ENCODE measurements at regions not wholly inside any gene's neighbourhood (a gene's known extent, or its start where the extent isn't known, plus 50 kb on each side); places are given as distances from the start of the nearest gene placed in this dataset.
A peak's percentile ranks its signal among the peaks of the same experiment; 100 is the strongest.

- Histone ChIP-seq H3K27me3 (no peaks in the 10 kb centered on the region), H3K4me1 (no peaks in the 10 kb centered on the region), H3K9me3 (no peaks in the 10 kb centered on the region), H3K36me3 (no peaks in the 10 kb centered on the region), H3K4me3 (no peak overlapping the region), H3K27ac (no peak overlapping the region)
- DNase-seq (no peak), ATAC-seq (no peak)
- no peak for TF ChIP-seq CTCF (IDR thresholded peaks at IDR 0.05)
- intact Hi-C loops (cut with DNase I): no loop called here
These were observed 199.2 kb downstream of the TM9SF2 start for GRCh38 chr13:99700468-99700867.

GRCh38 chr13:99698816-99699099, 197.5 kb downstream of the TM9SF2 start:
- DNase-seq (no peak), ATAC-seq (no peak)
- TF ChIP-seq CTCF (IDR thresholded peaks at IDR 0.05): no peak
- H3K27ac ChIP-seq: no peak overlapping the region
- intact Hi-C loops (cut with DNase I): no loop called here
- H3K4me1 ChIP-seq: no peaks in the 10 kb centered on the region
- H3K36me3 ChIP-seq: no peaks in the 10 kb centered on the region
- H3K27me3 ChIP-seq: no peaks in the 10 kb centered on the region
- no peaks in the 10 kb centered on the region for H3K9me3 ChIP-seq
- H3K4me3 ChIP-seq: no peak overlapping the region

DNA sequence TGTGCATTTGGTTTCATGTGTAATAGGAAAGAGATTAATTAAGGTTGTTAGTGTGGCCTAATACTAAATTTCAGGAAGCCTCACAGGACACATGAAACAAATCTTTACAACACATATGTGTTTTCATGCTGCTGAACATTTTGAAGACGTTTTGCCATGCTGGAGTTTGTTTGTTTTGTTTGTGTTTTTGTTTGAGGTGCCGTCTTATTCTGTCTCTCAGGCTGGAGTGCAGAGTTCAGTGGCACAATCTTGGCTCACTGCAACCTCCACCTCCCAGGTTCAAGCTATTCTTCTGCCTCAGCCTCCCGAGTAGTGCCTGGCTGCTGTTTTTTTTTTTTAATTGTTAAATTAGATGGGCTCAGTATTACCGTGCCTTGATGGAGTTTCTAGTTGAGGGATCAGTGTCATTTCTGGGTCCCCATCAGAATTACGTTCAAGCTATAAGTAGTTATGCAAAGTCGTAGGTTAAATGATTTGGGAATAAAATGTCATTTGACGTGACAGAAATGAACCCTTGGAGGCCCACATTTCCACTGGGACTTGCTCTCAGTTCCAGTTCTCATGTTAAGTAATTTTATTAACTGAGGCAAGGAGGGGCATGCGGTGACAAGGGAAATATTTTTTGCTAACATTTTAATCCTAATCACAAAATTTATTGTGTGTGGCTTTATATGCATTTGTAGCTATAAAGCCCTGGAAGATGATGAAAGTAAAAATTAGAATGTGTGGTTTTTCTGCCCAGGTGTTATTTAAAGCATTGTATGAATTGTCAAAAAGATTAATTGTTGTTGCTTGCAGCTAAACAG, 196.9 kb downstream of the TM9SF2 start:
- no peaks in the 10 kb centered on the region for H3K36me3 ChIP-seq
- no peaks in the 10 kb centered on the region for H3K4me1 ChIP-seq
- ATAC-seq (no peak), DNase-seq (no peak)
- H3K9me3 ChIP-seq: no peaks in the 10 kb centered on the region
- no peak for TF ChIP-seq CTCF (IDR thresholded peaks at IDR 0.05)
- no peak overlapping the region for H3K27ac ChIP-seq
- intact Hi-C loops (cut with DNase I): no loop called here
- H3K4me3 ChIP-seq: no peak overlapping the region
- no peaks in the 10 kb centered on the region for H3K27me3 ChIP-seq

- Histone ChIP-seq H3K4me1 (no peaks in the 10 kb centered on the region), H3K27ac (no peak overlapping the region), H3K27me3 (no peaks in the 10 kb centered on the region), H3K4me3 (no peak overlapping the region), H3K9me3 (no peaks in the 10 kb centered on the region), H3K36me3 (no peaks in the 10 kb centered on the region)
- ATAC-seq (peak; percentile 37), DNase-seq (no peak)
- intact Hi-C loops (cut with DNase I): no loop called here
- TF ChIP-seq CTCF (IDR thresholded peaks at IDR 0.05): no peak
These were observed 194.6 kb downstream of the TM9SF2 start for GRCh38 chr13:99695857-99696256.

DNA sequence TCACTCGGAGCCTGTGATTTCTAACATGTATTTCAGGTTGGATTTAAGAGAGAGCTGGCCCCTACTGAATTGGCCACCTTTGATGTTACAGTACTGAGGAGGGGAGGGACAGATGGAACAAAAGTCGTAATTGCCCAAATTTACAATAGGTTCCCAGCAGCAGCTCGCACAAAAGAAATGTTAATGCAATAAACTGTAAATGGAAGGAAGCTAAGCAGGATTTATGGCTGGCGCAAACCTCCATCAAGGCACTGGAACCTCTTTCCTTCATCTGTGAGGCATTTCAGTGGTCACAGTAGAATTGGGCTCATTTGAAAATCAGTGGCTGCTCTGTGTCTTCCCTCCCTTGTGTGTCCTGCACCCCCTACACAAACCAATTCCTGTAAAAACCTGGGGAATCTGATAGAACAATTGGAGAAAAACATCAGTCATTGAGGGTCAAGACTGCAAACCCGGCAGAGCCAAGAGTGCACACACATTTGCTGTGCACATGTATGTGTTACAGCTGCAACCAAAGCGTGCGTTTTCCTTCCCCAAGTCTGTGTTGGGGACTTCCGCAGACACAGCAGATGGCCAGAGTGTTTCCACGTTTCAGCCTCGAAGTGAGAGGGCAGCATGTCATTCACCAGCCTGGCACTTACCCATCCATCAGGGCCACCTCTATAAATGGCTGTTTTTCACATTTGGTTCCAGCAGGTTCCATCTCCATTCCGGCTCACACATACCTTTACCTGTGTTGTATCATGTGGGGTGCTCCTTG, 192.8 kb downstream of the TM9SF2 start:
- H3K9me3 ChIP-seq: no peaks in the 10 kb centered on the region
- ATAC-seq (no peak), DNase-seq (no peak)
- H3K36me3 ChIP-seq: no peaks in the 10 kb centered on the region
- no peaks in the 10 kb centered on the region for H3K4me1 ChIP-seq
- H3K27me3 ChIP-seq: no peaks in the 10 kb centered on the region
- TF ChIP-seq CTCF (IDR thresholded peaks at IDR 0.05): no peak
- intact Hi-C loops (cut with DNase I): no loop called here
- H3K4me3 ChIP-seq: no peak overlapping the region
- H3K27ac ChIP-seq: no peak overlapping the region

Data from left lung (tissue), 4 donors.